PC-9 (cell line): ENCODE measurements at regions not wholly inside any gene's neighbourhood (a gene's known extent, or its start where the extent isn't known, plus 50 kb on each side); places are given as distances from the start of the nearest gene placed in this dataset.

Experiments used
- BruUV-seq: library from RNA; stranded (reverse); fragments of 400-500 nt; replicated peaks from 2 replicates; lab custom pipeline; 2021; lab: Mats Ljungman, UMichigan
- CTCF ChIA-PET: fragments of 300-600 bp; sonication (Branson Sonifier 250); formaldehyde crosslinking; loops from one replicate; lab custom pipeline; 2022; ENCODE audit warnings: antibody characterized with exemption; lab: Charles Lee
- POLR2A ChIA-PET: fragments of 300-600 bp; sonication (Branson Sonifier 250); formaldehyde crosslinking; loops from one replicate; lab custom pipeline; 2022; ENCODE audit warnings: antibody characterized with exemption; ENCODE audit not compliant: unreplicated experiment; lab: Charles Lee
- DNase-seq, 2 experiments: peaks; one replicate each; pipeline versions ENCODE4 v3.0.0 to v3.0.0-alpha.2; 2015 to 2022; ENCODE audit warnings: mixed read lengths in 1 of 2
- H2AFZ ChIP-seq: fragments of 200-600 bp; sonication (generic); 2 replicates; pipeline ENCODE4 v1.8.1; 2017; ENCODE audit warnings: antibody characterized with exemption
- H3F3A ChIP-seq: fragments of 200-600 bp; sonication (generic); 2 replicates; pipeline ENCODE4 v1.8.1; 2017; ENCODE audit warnings: antibody characterized with exemption, mild to moderate bottlenecking, low read depth; ENCODE audit not compliant: insufficient read depth
- H3K27ac ChIP-seq: fragments of 200-600 bp; sonication (generic); 2 replicates; pipeline ENCODE4 v1.6.1; 2016; ENCODE audit warnings: mixed run types
- H3K27me3 ChIP-seq: fragments of 200-600 bp; sonication (generic); 2 replicates; pipeline ENCODE4 v1.6.1; 2016; ENCODE audit warnings: low read depth, mixed run types; ENCODE audit not compliant: insufficient read depth
- H3K36me3 ChIP-seq: fragments of 200-600 bp; sonication (generic); 2 replicates; pipeline ENCODE4 v1.6.1; 2016; ENCODE audit warnings: low read depth, mixed run types
- H3K4me1 ChIP-seq: fragments of 200-600 bp; sonication (generic); replicated peaks from 2 replicates; pipeline ENCODE4 v1.6.1; 2016; ENCODE audit warnings: mixed run types; ENCODE audit not compliant: insufficient read depth
- H3K4me2 ChIP-seq: fragments of 200-600 bp; sonication (generic); 2 replicates; pipeline ENCODE4 v1.6.1; 2017; ENCODE audit warnings: mixed run types
- H3K4me3 ChIP-seq: fragments of 200-600 bp; sonication (generic); 2 replicates; pipeline ENCODE4 v1.6.1; 2016; ENCODE audit warnings: mixed run types
- H3K79me2 ChIP-seq: fragments of 200-600 bp; sonication (generic); 2 replicates; pipeline ENCODE4 v1.6.1; 2017; ENCODE audit warnings: low read depth, mixed run types
- H3K9me2 ChIP-seq: fragments of 200-600 bp; sonication (generic); 2 replicates; pipeline ENCODE4 v1.8.1; 2017; ENCODE audit warnings: mild to moderate bottlenecking; ENCODE audit not compliant: insufficient read depth
- H3K9me3 ChIP-seq: fragments of 200-600 bp; sonication (generic); 2 replicates; pipeline ENCODE4 v1.8.1; 2016; ENCODE audit warnings: low read depth; ENCODE audit not compliant: insufficient read depth
- H4K20me1 ChIP-seq: fragments of 200-600 bp; sonication (generic); 2 replicates; pipeline ENCODE4 v1.8.1; 2017; ENCODE audit not compliant: insufficient read depth
- CTCF ChIP-seq: fragments of 200-600 bp; sonication (generic); conservative IDR thresholded peaks from 2 replicates; pipeline ENCODE4 v1.6.1; 2017; ENCODE audit warnings: mixed run types, antibody characterized with exemption, mild to moderate bottlenecking, moderate library complexity
- EZH2 ChIP-seq: fragments of 200-600 bp; sonication (generic); IDR thresholded peaks from 2 replicates; pipeline ENCODE4 v1.8.0; 2017; ENCODE audit warnings: antibody characterized with exemption, low read depth
- intact Hi-C: fragments of 100-400 bp; cut with micrococcal nuclease; formaldehyde crosslinking; loops from one replicate; pipeline ENCODE4 v1.10.0; 2022; ENCODE audit not compliant: unreplicated experiment

GRCh38 chr4:133801883-133802282, 399.7 kb downstream of the PABPC4L start:
- ChIA-PET POLR2A (no interaction called here), CTCF (no interaction called here)
- H2AFZ ChIP-seq, result no peak overlapping the region
- H3K4me1 ChIP-seq, result no peaks in the 10 kb centered on the region
- no peaks in the 10 kb centered on the region for H3F3A ChIP-seq
- H3K9me2 ChIP-seq, result no peaks in the 10 kb centered on the region
- H3K9me3 ChIP-seq, result no peaks in the 10 kb centered on the region
- H4K20me1 ChIP-seq, result no peaks in the 10 kb centered on the region
- H3K27me3 ChIP-seq, result no peaks in the 10 kb centered on the region
- H3K36me3 ChIP-seq, result no peaks in the 10 kb centered on the region
- intact Hi-C loops, result no loop called here
- TF ChIP-seq EZH2 (no peak), CTCF (no peak)
- no peak for DNase-seq
- no peaks in the 10 kb centered on the region for H3K79me2 ChIP-seq
- H3K27ac ChIP-seq, result no peak overlapping the region
- BruUV-seq, result no TSS peak
- no peak overlapping the region for H3K4me2 ChIP-seq
- H3K4me3 ChIP-seq, result no peak overlapping the region

GRCh38 chr4:133800966-133801365, 400.6 kb downstream of the PABPC4L start:
- H3K4me1 ChIP-seq, result no peaks in the 10 kb centered on the region
- TF ChIP-seq CTCF (no peak), EZH2 (no peak)

GRCh38 chr4:133799717-133800315, 401.8 kb downstream of the PABPC4L start:
- intact Hi-C loops, result no loop called here
- no peaks in the 10 kb centered on the region for H3K79me2 ChIP-seq
- no peaks in the 10 kb centered on the region for H3K27me3 ChIP-seq
- H3K9me2 ChIP-seq, result no peaks in the 10 kb centered on the region
- no peak overlapping the region for H3K27ac ChIP-seq
- BruUV-seq, result no TSS peak
- no peaks in the 10 kb centered on the region for H3F3A ChIP-seq
- H3K36me3 ChIP-seq, result no peaks in the 10 kb centered on the region
- H3K4me1 ChIP-seq, result no peaks in the 10 kb centered on the region
- ChIA-PET POLR2A (no interaction called here), CTCF (no interaction called here)
- no peaks in the 10 kb centered on the region for H4K20me1 ChIP-seq
- DNase-seq, result no peak
- H2AFZ ChIP-seq, result no peak overlapping the region
- TF ChIP-seq CTCF, result no peak
- no peak for TF ChIP-seq EZH2
- H3K9me3 ChIP-seq, result no peaks in the 10 kb centered on the region
- H3K4me2 ChIP-seq, result no peak overlapping the region
- no peak overlapping the region for H3K4me3 ChIP-seq

More at GRCh38 chr4:133800966-133801365, 400.6 kb downstream of the PABPC4L start:
- BruUV-seq, result no TSS peak
- no peaks in the 10 kb centered on the region for H3F3A ChIP-seq
- no peaks in the 10 kb centered on the region for H3K27me3 ChIP-seq
- H4K20me1 ChIP-seq, result no peaks in the 10 kb centered on the region
- CTCF ChIA-PET, result no interaction called here
- intact Hi-C loops, result no loop called here
- no peak overlapping the region for H3K27ac ChIP-seq
- POLR2A ChIA-PET, result no interaction called here
- H3K9me2 ChIP-seq, result no peaks in the 10 kb centered on the region
- H3K9me3 ChIP-seq, result no peaks in the 10 kb centered on the region
- no peak overlapping the region for H3K4me2 ChIP-seq
- no peaks in the 10 kb centered on the region for H3K36me3 ChIP-seq
- H3K4me3 ChIP-seq, result no peak overlapping the region
- DNase-seq, result no peak
- no peak overlapping the region for H2AFZ ChIP-seq
- H3K79me2 ChIP-seq, result no peaks in the 10 kb centered on the region
